Glutamatergic neuron (in vitro differentiated cells): ENCODE measurements at regions not wholly inside any gene's neighbourhood (a gene's known extent, or its start where the extent isn't known, plus 50 kb on each side); places are given as distances from the start of the nearest gene placed in this dataset.

Source experiments
- DNase-seq: peaks from one replicate; pipeline ENCODE4 v3.0.0; 2022
- H3K27ac Mint-ChIP-seq: one replicate; pipeline ENCODE4 v1.8.0; 2020; ENCODE audit warnings: mild to moderate bottlenecking, mixed read lengths, inconsistent platforms; ENCODE audit not compliant: unreplicated experiment
- H3K27me3 Mint-ChIP-seq: one replicate; pipeline ENCODE4 v1.8.0; 2020; ENCODE audit warnings: mild to moderate bottlenecking, moderate library complexity, mixed read lengths, inconsistent platforms; ENCODE audit not compliant: unreplicated experiment
- H3K36me3 Mint-ChIP-seq: one replicate; pipeline ENCODE4 v1.8.0; 2020; ENCODE audit warnings: mild to moderate bottlenecking, mixed read lengths, inconsistent platforms; ENCODE audit not compliant: unreplicated experiment
- H3K4me1 Mint-ChIP-seq: one replicate; pipeline ENCODE4 v1.8.0; 2020; ENCODE audit warnings: mild to moderate bottlenecking, low read depth, mixed read lengths, inconsistent platforms; ENCODE audit not compliant: unreplicated experiment
- H3K4me3 Mint-ChIP-seq: one replicate; pipeline ENCODE4 v1.8.0; 2020; ENCODE audit warnings: mild to moderate bottlenecking, mixed read lengths, inconsistent platforms; ENCODE audit not compliant: unreplicated experiment
- H3K9me3 Mint-ChIP-seq: one replicate; pipeline ENCODE4 v1.8.0; 2020; ENCODE audit warnings: mild to moderate bottlenecking, moderate library complexity, mixed read lengths, inconsistent platforms; ENCODE audit not compliant: unreplicated experiment
- TF ChIP-seq, protein P1 (sequence below): fragments of 200-600 bp; sonication (generic); IDR thresholded peaks from one replicate; pipeline ENCODE4 v1.5.0; 2021; ENCODE audit not compliant: partially characterized antibody, unreplicated experiment

DNA sequence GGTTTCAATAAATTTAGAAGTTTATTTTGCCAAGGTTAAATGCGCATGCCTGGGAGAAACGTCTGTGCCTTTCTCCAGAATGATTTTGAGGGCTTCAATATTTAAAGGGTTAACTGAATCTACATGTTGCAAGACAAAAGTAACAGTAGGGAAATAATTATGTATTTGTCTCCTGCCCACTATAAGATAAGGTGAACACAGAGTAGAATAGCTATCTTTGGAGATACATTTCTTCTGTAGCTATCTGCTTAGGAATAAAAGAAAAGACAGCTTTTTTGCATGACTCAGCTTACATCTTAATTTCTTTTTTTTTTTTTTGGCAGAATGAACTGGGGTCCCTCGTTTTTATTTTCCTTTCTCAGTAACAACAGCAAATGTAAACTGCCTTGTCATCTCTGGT is 1351.6 kb downstream of the AMY1C start:
- Mint-ChIP-seq H3K27me3 (no peaks in the 10 kb centered on the region), H3K27ac (no peak overlapping the region), H3K36me3 (no peaks in the 10 kb centered on the region), H3K4me3 (no peak overlapping the region), H3K9me3 (no peaks in the 10 kb centered on the region), H3K4me1 (peaks cover 2% of the 10 kb centered on the region)
- TF ChIP-seq, protein P1, sequence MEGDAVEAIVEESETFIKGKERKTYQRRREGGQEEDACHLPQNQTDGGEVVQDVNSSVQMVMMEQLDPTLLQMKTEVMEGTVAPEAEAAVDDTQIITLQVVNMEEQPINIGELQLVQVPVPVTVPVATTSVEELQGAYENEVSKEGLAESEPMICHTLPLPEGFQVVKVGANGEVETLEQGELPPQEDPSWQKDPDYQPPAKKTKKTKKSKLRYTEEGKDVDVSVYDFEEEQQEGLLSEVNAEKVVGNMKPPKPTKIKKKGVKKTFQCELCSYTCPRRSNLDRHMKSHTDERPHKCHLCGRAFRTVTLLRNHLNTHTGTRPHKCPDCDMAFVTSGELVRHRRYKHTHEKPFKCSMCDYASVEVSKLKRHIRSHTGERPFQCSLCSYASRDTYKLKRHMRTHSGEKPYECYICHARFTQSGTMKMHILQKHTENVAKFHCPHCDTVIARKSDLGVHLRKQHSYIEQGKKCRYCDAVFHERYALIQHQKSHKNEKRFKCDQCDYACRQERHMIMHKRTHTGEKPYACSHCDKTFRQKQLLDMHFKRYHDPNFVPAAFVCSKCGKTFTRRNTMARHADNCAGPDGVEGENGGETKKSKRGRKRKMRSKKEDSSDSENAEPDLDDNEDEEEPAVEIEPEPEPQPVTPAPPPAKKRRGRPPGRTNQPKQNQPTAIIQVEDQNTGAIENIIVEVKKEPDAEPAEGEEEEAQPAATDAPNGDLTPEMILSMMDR, result no peak
- DNase-seq, result no peak

DNA sequence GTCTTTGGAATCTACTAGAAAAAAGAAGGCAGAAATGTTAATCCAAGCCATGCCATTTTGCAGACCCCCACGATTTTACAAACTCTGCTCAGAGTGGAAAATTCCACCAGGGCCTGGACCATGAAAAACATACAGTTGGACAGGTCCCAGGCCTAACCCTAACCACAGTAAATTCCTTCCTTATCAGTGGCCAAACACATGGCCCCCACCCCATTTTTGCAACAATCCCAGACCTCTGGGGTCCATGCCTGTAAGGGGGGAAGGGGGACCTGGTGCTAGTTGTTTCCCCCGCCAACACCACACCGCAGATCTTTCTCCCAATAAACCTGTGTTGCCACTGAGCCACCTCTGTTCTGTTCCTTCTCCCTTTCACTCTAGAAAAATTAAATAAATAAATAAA is 1352.7 kb downstream of the AMY1C start:
- H3K27me3 Mint-ChIP-seq, result no peaks in the 10 kb centered on the region
- H3K36me3 Mint-ChIP-seq, result no peaks in the 10 kb centered on the region
- H3K4me3 Mint-ChIP-seq, result no peak overlapping the region
- H3K9me3 Mint-ChIP-seq, result no peaks in the 10 kb centered on the region
- no peak for DNase-seq
- TF ChIP-seq, protein P1, result no peak
- H3K4me1 Mint-ChIP-seq, result peaks cover 2% of the 10 kb centered on the region
- H3K27ac Mint-ChIP-seq, result no peak overlapping the region

DNA sequence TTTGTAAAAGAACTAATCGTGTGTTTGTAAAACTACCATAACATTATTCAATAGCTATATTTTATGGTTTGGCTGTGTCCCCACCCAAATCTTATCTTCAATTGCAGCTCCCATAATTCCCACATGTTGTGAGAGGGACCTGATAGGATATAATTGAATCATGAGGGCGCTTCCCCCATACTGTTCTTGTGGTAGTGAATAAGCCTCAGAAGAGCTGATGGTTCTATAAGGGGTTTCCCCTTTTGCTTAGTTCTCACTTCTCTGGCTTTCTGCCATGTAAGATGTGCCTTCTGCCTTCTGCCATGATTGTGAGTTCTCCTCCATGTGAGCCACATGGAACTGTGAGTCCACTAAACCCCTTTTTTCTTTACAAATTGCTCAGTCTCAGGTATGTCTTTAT is 1372.3 kb downstream of the AMY1C start:
- no peaks in the 10 kb centered on the region for H3K4me1 Mint-ChIP-seq
- no peak overlapping the region for H3K4me3 Mint-ChIP-seq
- TF ChIP-seq, protein P1, result no peak
- DNase-seq, result no peak
- H3K27ac Mint-ChIP-seq, result no peak overlapping the region
- H3K9me3 Mint-ChIP-seq, result no peaks in the 10 kb centered on the region
- H3K36me3 Mint-ChIP-seq, result no peaks in the 10 kb centered on the region
- H3K27me3 Mint-ChIP-seq, result no peaks in the 10 kb centered on the region

DNA sequence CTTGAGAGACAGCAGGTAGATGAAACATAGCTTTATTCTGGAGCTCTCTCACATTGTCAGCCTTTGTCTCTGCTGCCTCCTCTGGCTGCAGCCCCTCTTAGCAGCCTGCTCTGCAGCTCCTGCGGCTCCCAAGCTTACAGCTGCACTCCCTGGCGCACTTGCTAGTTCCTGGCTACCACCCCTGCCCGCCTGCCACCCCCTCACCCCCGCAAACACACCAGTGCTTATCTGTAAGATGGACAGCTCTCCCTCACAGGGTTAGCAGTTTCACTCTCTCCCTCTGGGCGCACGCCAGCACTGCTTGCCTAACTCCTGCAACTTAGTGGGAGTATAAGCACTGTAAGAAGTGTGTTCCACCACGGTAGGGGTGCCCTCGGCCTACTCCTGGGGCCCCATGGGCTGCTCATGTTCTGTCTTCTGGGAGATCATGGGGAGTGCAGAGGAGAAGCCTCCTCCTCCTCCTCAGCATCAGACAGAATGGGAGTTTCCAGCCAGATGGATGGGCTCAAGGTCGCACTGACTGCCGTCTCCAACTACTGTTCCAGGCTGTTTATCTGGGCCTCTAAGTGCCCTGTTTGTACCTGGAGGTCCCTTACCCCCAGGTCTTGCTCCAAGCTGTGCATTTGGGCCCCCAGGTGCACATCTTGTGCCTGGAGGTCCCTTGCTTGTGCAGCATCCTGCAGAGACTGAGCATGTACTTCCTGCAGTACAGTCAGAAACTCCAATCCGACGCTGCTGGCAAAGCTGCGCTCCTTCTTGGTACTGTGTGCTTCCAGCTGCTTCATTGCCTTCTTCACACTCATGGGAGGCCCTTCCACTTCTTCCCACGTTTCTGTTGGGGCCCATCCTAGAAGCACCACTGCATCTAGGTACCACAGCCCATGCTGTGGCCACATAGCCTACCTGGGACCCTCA is 1388.1 kb downstream of the AMY1C start:
- Mint-ChIP-seq H3K27me3 (no peaks in the 10 kb centered on the region), H3K4me1 (peaks cover 14% of the 10 kb centered on the region), H3K4me3 (no peak overlapping the region), H3K27ac (peak overlapping the region; percentile 76), H3K36me3 (no peaks in the 10 kb centered on the region), H3K9me3 (peaks cover 2% of the 10 kb centered on the region)
- TF ChIP-seq, protein P1, result peak; percentile 37
- DNase-seq, result peak; percentile 74

DNA sequence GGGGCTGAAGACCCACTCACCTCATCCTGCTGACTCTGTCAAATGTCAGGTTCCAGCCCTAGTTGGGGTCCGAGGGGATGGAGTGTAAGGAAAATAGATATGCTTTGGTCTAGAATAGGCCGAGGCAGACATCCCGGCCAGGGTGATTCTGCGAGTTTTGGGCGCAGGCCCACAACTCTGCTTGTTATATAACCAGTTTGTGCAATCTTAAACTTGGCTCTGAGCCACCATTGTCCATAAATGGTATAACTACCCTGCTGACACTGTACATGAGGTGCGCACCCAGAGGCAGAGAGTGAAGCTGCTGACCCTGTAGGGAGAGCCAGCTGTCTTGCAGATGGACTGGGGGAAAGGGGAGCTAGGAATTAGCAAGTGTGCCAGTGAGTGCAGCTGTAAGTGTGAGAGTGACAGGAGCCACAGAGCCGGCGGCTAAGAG is 1388.8 kb downstream of the AMY1C start:
- TF ChIP-seq, protein P1, result no peak
- Mint-ChIP-seq H3K4me1 (peaks cover 14% of the 10 kb centered on the region), H3K4me3 (no peak overlapping the region), H3K36me3 (no peaks in the 10 kb centered on the region), H3K27ac (peak overlapping the region; percentile 1), H3K27me3 (no peaks in the 10 kb centered on the region), H3K9me3 (peaks cover 2% of the 10 kb centered on the region)
- no peak for DNase-seq
